NB4 (cell line): ENCODE measurements at regions not wholly inside any gene's neighbourhood (a gene's known extent, or its start where the extent isn't known, plus 50 kb on each side); places are given as distances from the start of the nearest gene placed in this dataset.
A peak's percentile ranks its signal among the peaks of the same experiment; 100 is the strongest.

ENCODE experiments used
- CTCF ChIP-seq: IDR thresholded peaks from one replicate; pipeline ENCODE4 v1.5.1; 2012; ENCODE audit warnings: low read depth, low read length
- MAX ChIP-seq: IDR thresholded peaks from 2 replicates; pipeline ENCODE4 v1.6.1; 2011; ENCODE audit warnings: low read depth, low read length
- MYC ChIP-seq: IDR thresholded peaks from 2 replicates; pipeline ENCODE4 v1.6.1; 2011; ENCODE audit warnings: low read depth, low read length

- TF ChIP-seq CTCF (no peak), MAX (peak; percentile 72), MYC (no peak; the same call in 1 of the 2 replicates)
Observed at GRCh38 chr6:14658886-14659561, 541.5 kb downstream of the CD83 start.
